ENCODE measurements at regions not wholly inside any gene's neighbourhood (a gene's known extent, or its start where the extent isn't known, plus 50 kb on each side); places are given as distances from the start of the nearest gene placed in this dataset.

DNA sequence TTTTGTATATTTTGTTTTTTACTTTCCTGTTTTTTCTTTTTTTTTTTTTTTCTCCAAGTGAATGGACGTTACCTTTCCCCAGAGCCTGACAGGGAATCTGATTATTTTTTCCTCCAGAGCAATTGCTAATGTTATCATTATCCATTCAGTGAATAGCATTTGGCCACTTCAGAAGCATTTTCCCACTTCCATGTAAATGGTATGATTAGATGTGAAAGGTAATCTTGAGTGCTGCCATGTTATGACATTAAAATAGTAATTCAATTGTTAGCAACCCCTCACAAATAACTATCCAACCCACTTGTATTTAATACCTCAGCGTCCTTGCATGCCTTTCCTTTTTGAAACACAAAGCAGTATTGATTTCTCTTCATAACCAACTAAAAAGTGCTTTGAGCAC is 1243.8 kb downstream of the CDH8 start (continued):
- TF ChIP-seq, protein P1, sequence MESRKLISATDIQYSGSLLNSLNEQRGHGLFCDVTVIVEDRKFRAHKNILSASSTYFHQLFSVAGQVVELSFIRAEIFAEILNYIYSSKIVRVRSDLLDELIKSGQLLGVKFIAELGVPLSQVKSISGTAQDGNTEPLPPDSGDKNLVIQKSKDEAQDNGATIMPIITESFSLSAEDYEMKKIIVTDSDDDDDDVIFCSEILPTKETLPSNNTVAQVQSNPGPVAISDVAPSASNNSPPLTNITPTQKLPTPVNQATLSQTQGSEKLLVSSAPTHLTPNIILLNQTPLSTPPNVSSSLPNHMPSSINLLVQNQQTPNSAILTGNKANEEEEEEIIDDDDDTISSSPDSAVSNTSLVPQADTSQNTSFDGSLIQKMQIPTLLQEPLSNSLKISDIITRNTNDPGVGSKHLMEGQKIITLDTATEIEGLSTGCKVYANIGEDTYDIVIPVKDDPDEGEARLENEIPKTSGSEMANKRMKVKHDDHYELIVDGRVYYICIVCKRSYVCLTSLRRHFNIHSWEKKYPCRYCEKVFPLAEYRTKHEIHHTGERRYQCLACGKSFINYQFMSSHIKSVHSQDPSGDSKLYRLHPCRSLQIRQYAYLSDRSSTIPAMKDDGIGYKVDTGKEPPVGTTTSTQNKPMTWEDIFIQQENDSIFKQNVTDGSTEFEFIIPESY (IDR thresholded peaks at IDR 0.05): no peak

DNA sequence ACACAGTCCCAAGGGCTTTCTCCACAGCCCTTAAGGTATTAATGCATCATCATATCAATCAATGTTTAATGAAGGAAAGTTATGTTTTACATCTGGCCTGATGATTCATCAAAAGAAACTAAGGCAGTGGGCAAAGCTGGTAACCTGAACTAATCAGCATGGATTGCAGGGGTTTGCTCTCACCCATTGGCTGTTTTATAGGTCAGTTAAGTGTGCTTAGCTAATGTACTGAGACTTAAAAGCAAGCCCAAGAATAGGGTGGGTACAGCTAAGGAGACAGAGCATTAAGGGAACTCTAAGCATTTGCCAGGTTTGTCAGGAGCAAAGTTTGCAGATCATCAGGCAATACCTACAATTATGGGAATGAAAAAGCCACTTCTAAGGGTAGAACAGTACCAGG is 1247.6 kb downstream of the CDH8 start:
- no peaks in the 10 kb centered on the region for H4K20me1 ChIP-seq (ENCODE audit: control insufficient read depth, insufficient read depth)
- intact Hi-C loops (cut with micrococcal nuclease; ENCODE audit: unreplicated experiment): no loop called here
- no peak overlapping the region for H2AFZ ChIP-seq (ENCODE audit: control insufficient read depth, low read depth, low read length)
- H3K27me3 ChIP-seq (replicated peaks in 1 of 2; ENCODE audit: control insufficient read depth in 2 of 2, insufficient read depth in 2 of 2, low read length in 1 of 2): no peaks in the 10 kb centered on the region
- SMC1A ChIA-PET (ENCODE audit: uncharacterized antibody, unreplicated experiment): no interaction called here
- no peaks in the 10 kb centered on the region for H3K4me1 ChIP-seq (ENCODE audit: control insufficient read depth, insufficient read depth, low read length)
- DNase-seq (ENCODE audit: low read depth, low spot score): no peak
- no peak overlapping the region for H3K27ac ChIP-seq (ENCODE audit: control insufficient read depth, insufficient read depth)
- RAD21 ChIA-PET (ENCODE audit: unreplicated experiment): no interaction called here
- POLR2A ChIA-PET: no interaction called here
- no peaks in the 10 kb centered on the region for H3K9me3 ChIP-seq (replicated peaks; ENCODE audit: control insufficient read depth, insufficient read depth, low read length)
- no peak for ATAC-seq
- H3K79me2 ChIP-seq (ENCODE audit: control insufficient read depth, insufficient read depth, low read length): no peaks in the 10 kb centered on the region
- no peak overlapping the region for H3K4me2 ChIP-seq (ENCODE audit: control insufficient read depth, insufficient read depth)
- BruUV-seq (replicated peaks): no TSS peak
- H3K9ac ChIP-seq (ENCODE audit: control insufficient read depth, insufficient read depth, low read length): no peak overlapping the region
- TF ChIP-seq MXI1 (IDR thresholded peaks at IDR 0.05; ENCODE audit: low read depth, low read length): no peak
- TF ChIP-seq ETV6 (conservative IDR thresholded peaks at IDR 0.05 in 1 of 2, IDR thresholded peaks at IDR 0.05 in 1 of 2; ENCODE audit: borderline replicate concordance in 1 of 2, low read depth in 1 of 2): no peak
- no peak for TF ChIP-seq POU2F2 (IDR thresholded peaks at IDR 0.05; ENCODE audit: borderline replicate concordance, low read depth, low read length)
- TF ChIP-seq GATAD2B (conservative IDR thresholded peaks at IDR 0.05; ENCODE audit: low read depth): no peak
- TF ChIP-seq JUND (IDR thresholded peaks at IDR 0.05; ENCODE audit: low read depth, low read length): no peak
- TF ChIP-seq, protein P2, sequence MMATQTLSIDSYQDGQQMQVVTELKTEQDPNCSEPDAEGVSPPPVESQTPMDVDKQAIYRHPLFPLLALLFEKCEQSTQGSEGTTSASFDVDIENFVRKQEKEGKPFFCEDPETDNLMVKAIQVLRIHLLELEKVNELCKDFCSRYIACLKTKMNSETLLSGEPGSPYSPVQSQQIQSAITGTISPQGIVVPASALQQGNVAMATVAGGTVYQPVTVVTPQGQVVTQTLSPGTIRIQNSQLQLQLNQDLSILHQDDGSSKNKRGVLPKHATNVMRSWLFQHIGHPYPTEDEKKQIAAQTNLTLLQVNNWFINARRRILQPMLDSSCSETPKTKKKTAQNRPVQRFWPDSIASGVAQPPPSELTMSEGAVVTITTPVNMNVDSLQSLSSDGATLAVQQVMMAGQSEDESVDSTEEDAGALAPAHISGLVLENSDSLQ (IDR thresholded peaks at IDR 0.05): no peak
- TF ChIP-seq, protein P3, sequence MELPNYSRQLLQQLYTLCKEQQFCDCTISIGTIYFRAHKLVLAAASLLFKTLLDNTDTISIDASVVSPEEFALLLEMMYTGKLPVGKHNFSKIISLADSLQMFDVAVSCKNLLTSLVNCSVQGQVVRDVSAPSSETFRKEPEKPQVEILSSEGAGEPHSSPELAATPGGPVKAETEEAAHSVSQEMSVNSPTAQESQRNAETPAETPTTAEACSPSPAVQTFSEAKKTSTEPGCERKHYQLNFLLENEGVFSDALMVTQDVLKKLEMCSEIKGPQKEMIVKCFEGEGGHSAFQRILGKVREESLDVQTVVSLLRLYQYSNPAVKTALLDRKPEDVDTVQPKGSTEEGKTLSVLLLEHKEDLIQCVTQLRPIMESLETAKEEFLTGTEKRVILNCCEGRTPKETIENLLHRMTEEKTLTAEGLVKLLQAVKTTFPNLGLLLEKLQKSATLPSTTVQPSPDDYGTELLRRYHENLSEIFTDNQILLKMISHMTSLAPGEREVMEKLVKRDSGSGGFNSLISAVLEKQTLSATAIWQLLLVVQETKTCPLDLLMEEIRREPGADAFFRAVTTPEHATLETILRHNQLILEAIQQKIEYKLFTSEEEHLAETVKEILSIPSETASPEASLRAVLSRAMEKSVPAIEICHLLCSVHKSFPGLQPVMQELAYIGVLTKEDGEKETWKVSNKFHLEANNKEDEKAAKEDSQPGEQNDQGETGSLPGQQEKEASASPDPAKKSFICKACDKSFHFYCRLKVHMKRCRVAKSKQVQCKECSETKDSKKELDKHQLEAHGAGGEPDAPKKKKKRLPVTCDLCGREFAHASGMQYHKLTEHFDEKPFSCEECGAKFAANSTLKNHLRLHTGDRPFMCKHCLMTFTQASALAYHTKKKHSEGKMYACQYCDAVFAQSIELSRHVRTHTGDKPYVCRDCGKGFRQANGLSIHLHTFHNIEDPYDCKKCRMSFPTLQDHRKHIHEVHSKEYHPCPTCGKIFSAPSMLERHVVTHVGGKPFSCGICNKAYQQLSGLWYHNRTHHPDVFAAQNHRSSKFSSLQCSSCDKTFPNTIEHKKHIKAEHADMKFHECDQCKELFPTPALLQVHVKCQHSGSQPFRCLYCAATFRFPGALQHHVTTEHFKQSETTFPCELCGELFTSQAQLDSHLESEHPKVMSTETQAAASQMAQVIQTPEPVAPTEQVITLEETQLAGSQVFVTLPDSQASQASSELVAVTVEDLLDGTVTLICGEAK (IDR thresholded peaks at IDR 0.05; ENCODE audit: borderline replicate concordance): no peak
- no peak for TF ChIP-seq CHD1 (IDR thresholded peaks at IDR 0.05; ENCODE audit: low read depth, low read length)
- H3K4me3 ChIP-seq: no peak overlapping the region
- in situ Hi-C loops (cut with MboI): no loop called here
- CTCF ChIA-PET: no interaction called here
- no peak for FAIRE-seq
- H3K36me3 ChIP-seq (ENCODE audit: control insufficient read depth in 2 of 2, insufficient read depth in 2 of 2, low read length in 1 of 2): no peaks in the 10 kb centered on the region
